Aorta (tissue), 5 donors: ENCODE measurements at regions not wholly inside any gene's neighbourhood (a gene's known extent, or its start where the extent isn't known, plus 50 kb on each side); places are given as distances from the start of the nearest gene placed in this dataset.
"Not testable (repeated sequence)": the region's sequence is repeated elsewhere in the genome, so short reads cannot be mapped to it uniquely, and the experiment has no call there.

Source experiments
- ATAC-seq: fragments of 200-7000 bp; cut with Tn5 transposase; one replicate; pipeline ENCODE4 v1.9.1; 2022; ENCODE audit warnings: moderate library complexity; ENCODE audit not compliant: low FRiP score
- DNase-seq, 2 donors: peaks; one replicate each; pipeline ENCODE4 v3.0.0-alpha.2; 2020
- H3K27ac ChIP-seq, 2 donors: one replicate each; pipeline ENCODE4 v1.5.1; 2013; ENCODE audit warnings: low read length in 2 of 2, mild to moderate bottlenecking in 2 of 2, moderate library complexity in 2 of 2, control low read depth in 1 of 2, inconsistent platforms in 1 of 2, low read depth in 1 of 2
- H3K27me3 ChIP-seq, 2 donors: one replicate each; pipeline ENCODE4 v1.6.1; 2013; ENCODE audit warnings: control low read depth in 1 of 2, low read length in 1 of 2, mild to moderate bottlenecking in 1 of 2, moderate library complexity in 1 of 2; ENCODE audit not compliant: insufficient read depth in 2 of 2, control insufficient read depth in 1 of 2
- H3K36me3 ChIP-seq, 2 donors: one replicate each; pipeline ENCODE4 v1.6.1; 2013; ENCODE audit warnings: control low read depth in 1 of 2, low read length in 1 of 2, mild to moderate bottlenecking in 1 of 2; ENCODE audit not compliant: insufficient read depth in 2 of 2, control insufficient read depth in 1 of 2
- H3K4me1 ChIP-seq, 2 donors: one replicate each; pipeline ENCODE4 v1.6.1; 2013; ENCODE audit warnings: low read length in 2 of 2, control low read depth in 1 of 2, mild to moderate bottlenecking in 1 of 2, moderate library complexity in 1 of 2; ENCODE audit not compliant: insufficient read depth in 2 of 2, control insufficient read depth in 1 of 2
- H3K4me3 ChIP-seq, 2 donors: one replicate each; pipeline ENCODE4 v1.5.1; 2013; ENCODE audit warnings: low read length in 2 of 2, control low read depth in 1 of 2, mild to moderate bottlenecking in 1 of 2
- H3K9me3 ChIP-seq: one replicate; pipeline ENCODE4 v1.6.1; 2013; ENCODE audit warnings: mild to moderate bottlenecking, low read length; ENCODE audit not compliant: control insufficient read depth
- WGBS, 2 donors: extraction: QIAGEN DNeasy Blood & Tissue Kit; methylation state at CpG; one replicate each; pipeline ENCODE4 v1.1.7; 2013; 5-methylcytosine and 5-hydroxymethylcytosine counted together
- intact Hi-C, 2 donors: fragments of 100-400 bp; cut with DNase I; formaldehyde crosslinking; loops; one replicate each; pipeline versions ENCODE4 v1.14.2 to v1.15.0; 2022
- donor health status: healthy with polysubstance abuse.
- donor health status: Bipolar disorder and iron deficiency.
- donor health status: DM: no; HTN: no; CAD: no.
- donor health status: DM: no; HTN: no; CAD: no.
- donor health status: DM: yes; HTN: yes; CAD: no.

- Histone ChIP-seq H3K27me3 (no peaks in the 10 kb centered on the region), H3K27ac (no peak overlapping the region), H3K36me3 (no peaks in the 10 kb centered on the region), H3K4me1 (no peaks in the 10 kb centered on the region), H3K4me3 (no peak overlapping the region), H3K9me3 (no peaks in the 10 kb centered on the region)
- no peak for ATAC-seq
- DNase-seq: no peak
- intact Hi-C loops: no loop called here
- WGBS, 2 donors: 65 to 71% methylated on average over 7 of the region's 7 CpGs
Observed at GRCh38 chr6:150492941-150493340, 106.7 kb upstream of the PLEKHG1 start.

GRCh38 chr6:150493552-150493951 lies 106.1 kb upstream of the PLEKHG1 start:
- H3K9me3 ChIP-seq, H3K27ac ChIP-seq: not testable (repeated sequence)
- 96 to 98% methylated on average over 2 of the region's 2 CpGs for WGBS, 2 donors

GRCh38 chr6:150494241-150494640 lies 105.4 kb upstream of the PLEKHG1 start:
- ATAC-seq (no peak), DNase-seq (peak in 1 of 2 donors; percentile 50)
- WGBS, 2 donors: 94 to 95% methylated on average over 5 of the region's 5 CpGs
- no peaks in the 10 kb centered on the region for H3K4me1 ChIP-seq
- no peaks in the 10 kb centered on the region for H3K9me3 ChIP-seq
- no peaks in the 10 kb centered on the region for H3K36me3 ChIP-seq
- H3K27ac ChIP-seq: no peak overlapping the region
- H3K4me3 ChIP-seq: no peak overlapping the region
- no peaks in the 10 kb centered on the region for H3K27me3 ChIP-seq
- intact Hi-C loops: no loop called here

More at GRCh38 chr6:150493552-150493951, 106.1 kb upstream of the PLEKHG1 start:
- H3K4me3 ChIP-seq, H3K36me3 ChIP-seq, intact Hi-C loops, ATAC-seq, H3K4me1 ChIP-seq, DNase-seq, H3K27me3 ChIP-seq: not testable (repeated sequence)

GRCh38 chr6:150495126-150495525 lies 104.6 kb upstream of the PLEKHG1 start:
- WGBS, 2 donors: 94 to 96% methylated on average over 1 of the region's 1 CpG
- Histone ChIP-seq H3K27ac (no peak overlapping the region), H3K4me1 (no peaks in the 10 kb centered on the region), H3K4me3 (no peak overlapping the region), H3K9me3 (no peaks in the 10 kb centered on the region), H3K36me3 (no peaks in the 10 kb centered on the region), H3K27me3 (no peaks in the 10 kb centered on the region)
- ATAC-seq (no peak), DNase-seq (no peak)
- intact Hi-C loops: no loop called here

GRCh38 chr6:150496629-150497028 lies 103.1 kb upstream of the PLEKHG1 start:
- ATAC-seq (no peak), DNase-seq (no peak)
- Histone ChIP-seq H3K4me1 (no peaks in the 10 kb centered on the region), H3K36me3 (no peaks in the 10 kb centered on the region), H3K4me3 (no peak overlapping the region), H3K9me3 (no peaks in the 10 kb centered on the region), H3K27me3 (no peaks in the 10 kb centered on the region), H3K27ac (no peak overlapping the region)
- intact Hi-C loops: no loop called here
- 88 to 91% methylated on average over 2 of the region's 2 CpGs for WGBS, 2 donors

- 76 to 83% methylated on average over 3 of the region's 3 CpGs for WGBS, 2 donors
- no peaks in the 10 kb centered on the region for H3K9me3 ChIP-seq
- no peaks in the 10 kb centered on the region for H3K36me3 ChIP-seq
- no peaks in the 10 kb centered on the region for H3K4me1 ChIP-seq
- H3K27ac ChIP-seq: no peak overlapping the region
- H3K4me3 ChIP-seq: no peak overlapping the region
- DNase-seq (no peak), ATAC-seq (peak; percentile 60)
- no peaks in the 10 kb centered on the region for H3K27me3 ChIP-seq
- intact Hi-C loops: no loop called here
Observed at GRCh38 chr6:150499882-150500312, 99.8 kb upstream of the PLEKHG1 start.

- H3K4me3 ChIP-seq, H3K27me3 ChIP-seq, H3K9me3 ChIP-seq, DNase-seq, intact Hi-C loops, H3K27ac ChIP-seq, ATAC-seq, H3K4me1 ChIP-seq, H3K36me3 ChIP-seq: not testable (repeated sequence)
- WGBS, 2 donors: 84 to 93% methylated on average over 2 of the region's 2 CpGs
Observed at GRCh38 chr6:150500568-150500967, 99.1 kb upstream of the PLEKHG1 start.

- Histone ChIP-seq H3K4me3 (no peak overlapping the region), H3K4me1 (no peaks in the 10 kb centered on the region), H3K27ac (no peak overlapping the region), H3K27me3 (no peaks in the 10 kb centered on the region), H3K36me3 (no peaks in the 10 kb centered on the region), H3K9me3 (no peaks in the 10 kb centered on the region)
- intact Hi-C loops: no loop called here
- ATAC-seq: no peak
- 93 to 98% methylated on average over 1 of the region's 1 CpG for WGBS, 2 donors
- DNase-seq: no peak
Observed at GRCh38 chr6:150503041-150503440, 96.6 kb upstream of the PLEKHG1 start.

GRCh38 chr6:150503586-150504339 lies 95.9 kb upstream of the PLEKHG1 start:
- WGBS, 2 donors: 86% methylated on average over 7 of the region's 7 CpGs
- Histone ChIP-seq H3K9me3 (no peaks in the 10 kb centered on the region), H3K27me3 (no peaks in the 10 kb centered on the region), H3K4me1 (no peaks in the 10 kb centered on the region), H3K27ac (no peak overlapping the region), H3K36me3 (no peaks in the 10 kb centered on the region), H3K4me3 (no peak overlapping the region)
- DNase-seq (no peak), ATAC-seq (no peak)
- intact Hi-C loops: no loop called here
